H1 (cell line): ENCODE measurements at regions not wholly inside any gene's neighbourhood (a gene's known extent, or its start where the extent isn't known, plus 50 kb on each side); places are given as distances from the start of the nearest gene placed in this dataset.

Experiments
- CHD2 ChIP-seq: IDR thresholded peaks from 2 replicates; pipeline ENCODE4 v1.6.1; 2012; ENCODE audit warnings: low read length, improper control_type of control experiment
- CREB1 ChIP-seq: IDR thresholded peaks from 2 replicates; pipeline ENCODE4 v1.6.1; 2012; ENCODE audit warnings: inconsistent platforms
- CTBP2 ChIP-seq: IDR thresholded peaks from 2 replicates; pipeline ENCODE4 v1.7.0; 2011; ENCODE audit warnings: borderline replicate concordance, mild to moderate bottlenecking, moderate library complexity, mixed read lengths, low read length; ENCODE audit not compliant: insufficient read depth, insufficient read length
- JUND ChIP-seq: IDR thresholded peaks from 2 replicates; pipeline ENCODE4 v1.6.1; 2011; ENCODE audit warnings: mild to moderate bottlenecking, improper control_type of control experiment, low read length
- SIN3A ChIP-seq, 2 experiments: IDR thresholded peaks in 1 of 2; conservative IDR thresholded peaks in 1 of 2; 2 replicates each; pipeline ENCODE4 v1.6.1; 2011 to 2012; ENCODE audit warnings: low read length in 2 of 2, improper control_type of control experiment in 1 of 2, low read depth in 1 of 2, mild to moderate bottlenecking in 1 of 2
- SP2 ChIP-seq: IDR thresholded peaks from 2 replicates; pipeline ENCODE4 v1.6.1; 2012; ENCODE audit warnings: mild to moderate bottlenecking, low read length, inconsistent platforms
- TAF1 ChIP-seq: IDR thresholded peaks from 2 replicates; pipeline ENCODE4 v1.6.1; 2011; ENCODE audit warnings: mild to moderate bottlenecking, low read depth, low read length
- ZNF274 ChIP-seq: IDR thresholded peaks from 2 replicates; pipeline ENCODE4 v1.7.0; 2012; ENCODE audit warnings: low read length, borderline replicate concordance; ENCODE audit errors: extremely low read depth

GRCh38 chr13:102510072-102510471 is 86.7 kb upstream of the TPP2 start (continued):
- TF ChIP-seq JUND (no peak), CHD2 (no peak), CREB1 (no peak), CTBP2 (no peak), SP2 (no peak), SIN3A (conservative IDR thresholded peaks at IDR 0.05 in 1 of 2, IDR thresholded peaks at IDR 0.05 in 1 of 2; ENCODE audit: low read depth in 1 of 2, low read length in 2 of 2) (no peak), TAF1 (no peak), ZNF274 (no peak)
